OCI-LY1 (cell line): ENCODE measurements at regions not wholly inside any gene's neighbourhood (a gene's known extent, or its start where the extent isn't known, plus 50 kb on each side); places are given as distances from the start of the nearest gene placed in this dataset.
"Not testable (repeated sequence)": the region's sequence is repeated elsewhere in the genome, so short reads cannot be mapped to it uniquely, and the experiment has no call there.

Experiments used
- H2AFZ ChIP-seq: fragments of 200-600 bp; sonication (generic), shearing (Covaris generic); 2 replicates; pipeline ENCODE4 v1.6.0; 2014; ENCODE audit warnings: antibody characterized with exemption, mild to moderate bottlenecking, low read length
- H3F3A ChIP-seq: fragments of 200-600 bp; sonication (generic), shearing (Covaris generic); 2 replicates; pipeline ENCODE4 v1.6.0; 2014; ENCODE audit warnings: mild to moderate bottlenecking, antibody characterized with exemption, low read length, moderate library complexity; ENCODE audit not compliant: insufficient read depth
- H3K27ac ChIP-seq: fragments of 200-600 bp; sonication (generic); 2 replicates; pipeline ENCODE4 v1.5.1; 2014; ENCODE audit warnings: low read length, mixed run types, mild to moderate bottlenecking, low read depth; ENCODE audit not compliant: poor library complexity, severe bottlenecking
- H3K27me3 ChIP-seq: fragments of 200-600 bp; sonication (generic); 2 replicates; pipeline ENCODE4 v1.6.0; 2014; ENCODE audit warnings: antibody characterized with exemption, mild to moderate bottlenecking, low read length, moderate library complexity; ENCODE audit not compliant: insufficient read depth
- H3K36me3 ChIP-seq: fragments of 200-600 bp; sonication (generic); 2 replicates; pipeline ENCODE4 v1.6.1; 2014; ENCODE audit warnings: mild to moderate bottlenecking, antibody characterized with exemption, low read length, moderate library complexity, mixed read lengths; ENCODE audit not compliant: insufficient read depth
- H3K4me1 ChIP-seq: fragments of 200-600 bp; sonication (generic); 2 replicates; pipeline ENCODE4 v1.5.1; 2014; ENCODE audit warnings: mild to moderate bottlenecking, low read length, moderate library complexity; ENCODE audit not compliant: insufficient read depth, severe bottlenecking
- H3K4me2 ChIP-seq: fragments of 200-600 bp; sonication (generic), shearing (Covaris generic); 2 replicates; pipeline ENCODE4 v1.6.1; 2014; ENCODE audit warnings: low read length
- H3K4me3 ChIP-seq: fragments of 200-600 bp; sonication (generic); 2 replicates; pipeline ENCODE4 v1.5.1; 2014; ENCODE audit warnings: low read length, low read depth, mild to moderate bottlenecking, mixed read lengths; ENCODE audit not compliant: poor library complexity, severe bottlenecking
- H3K79me2 ChIP-seq: fragments of 200-600 bp; shearing (Covaris generic); 2 replicates; pipeline ENCODE4 v1.6.1; 2016; ENCODE audit warnings: mixed run types, low read length, mixed read lengths; ENCODE audit not compliant: insufficient read depth
- H3K9ac ChIP-seq: fragments of 200-600 bp; sonication (generic), shearing (Covaris generic); 2 replicates; pipeline ENCODE4 v1.6.1; 2014; ENCODE audit warnings: mild to moderate bottlenecking, low read length, mixed read lengths
- H3K9me2 ChIP-seq: fragments of 200-600 bp; sonication (generic), shearing (Covaris generic); 2 replicates; pipeline ENCODE4 v1.6.1; 2014; ENCODE audit warnings: low read depth, mild to moderate bottlenecking, low read length, mixed read lengths
- H3K9me3 ChIP-seq: fragments of 200-600 bp; shearing (Covaris generic); 2 replicates; pipeline ENCODE4 v1.6.1; 2014; ENCODE audit warnings: low read length, mixed read lengths
- H4K20me1 ChIP-seq: fragments of 200-600 bp; sonication (generic), shearing (Covaris generic); 2 replicates; pipeline ENCODE4 v1.6.0; 2016; ENCODE audit warnings: mild to moderate bottlenecking, low read length; ENCODE audit not compliant: insufficient read depth
- EZH2 ChIP-seq: fragments of 200-600 bp; sonication (generic), shearing (Covaris generic); IDR thresholded peaks from 2 replicates; pipeline ENCODE4 v1.8.0; 2017; ENCODE audit warnings: borderline replicate concordance, mixed run types, mild to moderate bottlenecking, antibody characterized with exemption, low read length, moderate library complexity, mixed read lengths
- TF ChIP-seq, protein P1 (sequence below): fragments of 200-600 bp; sonication (generic), shearing (Covaris generic); IDR thresholded peaks from 2 replicates; pipeline ENCODE4 v1.5.1; 2017; ENCODE audit warnings: mild to moderate bottlenecking, antibody characterized with exemption, low read length, moderate library complexity, mixed read lengths

- H3K9ac ChIP-seq = no peak overlapping the region
- no peaks in the 10 kb centered on the region for H3F3A ChIP-seq
- no peaks in the 10 kb centered on the region for H3K79me2 ChIP-seq
- peaks cover 8% of the 10 kb centered on the region for H3K9me3 ChIP-seq
- no peak overlapping the region for H3K4me3 ChIP-seq
- TF ChIP-seq EZH2 = no peak
- TF ChIP-seq, protein P1, sequence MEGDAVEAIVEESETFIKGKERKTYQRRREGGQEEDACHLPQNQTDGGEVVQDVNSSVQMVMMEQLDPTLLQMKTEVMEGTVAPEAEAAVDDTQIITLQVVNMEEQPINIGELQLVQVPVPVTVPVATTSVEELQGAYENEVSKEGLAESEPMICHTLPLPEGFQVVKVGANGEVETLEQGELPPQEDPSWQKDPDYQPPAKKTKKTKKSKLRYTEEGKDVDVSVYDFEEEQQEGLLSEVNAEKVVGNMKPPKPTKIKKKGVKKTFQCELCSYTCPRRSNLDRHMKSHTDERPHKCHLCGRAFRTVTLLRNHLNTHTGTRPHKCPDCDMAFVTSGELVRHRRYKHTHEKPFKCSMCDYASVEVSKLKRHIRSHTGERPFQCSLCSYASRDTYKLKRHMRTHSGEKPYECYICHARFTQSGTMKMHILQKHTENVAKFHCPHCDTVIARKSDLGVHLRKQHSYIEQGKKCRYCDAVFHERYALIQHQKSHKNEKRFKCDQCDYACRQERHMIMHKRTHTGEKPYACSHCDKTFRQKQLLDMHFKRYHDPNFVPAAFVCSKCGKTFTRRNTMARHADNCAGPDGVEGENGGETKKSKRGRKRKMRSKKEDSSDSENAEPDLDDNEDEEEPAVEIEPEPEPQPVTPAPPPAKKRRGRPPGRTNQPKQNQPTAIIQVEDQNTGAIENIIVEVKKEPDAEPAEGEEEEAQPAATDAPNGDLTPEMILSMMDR = no peak
- no peaks in the 10 kb centered on the region for H3K4me1 ChIP-seq
- no peaks in the 10 kb centered on the region for H3K27me3 ChIP-seq
- H4K20me1 ChIP-seq = no peaks in the 10 kb centered on the region
- H3K4me2 ChIP-seq = no peak overlapping the region
- H3K9me2 ChIP-seq = no peaks in the 10 kb centered on the region
- no peak overlapping the region for H2AFZ ChIP-seq
- no peak overlapping the region for H3K27ac ChIP-seq
- no peaks in the 10 kb centered on the region for H3K36me3 ChIP-seq
These were observed 1252.3 kb downstream of the TYW1 start for GRCh38 chr7:68248973-68249372.

- Histone ChIP-seq H2AFZ (no peak overlapping the region), H3K27ac (no peak overlapping the region), H3K79me2 (no peaks in the 10 kb centered on the region), H3K9me3 (peaks cover 8% of the 10 kb centered on the region), H3K4me2 (no peak overlapping the region), H3K27me3 (no peaks in the 10 kb centered on the region), H3K36me3 (no peaks in the 10 kb centered on the region), H3F3A (no peaks in the 10 kb centered on the region), H4K20me1 (no peaks in the 10 kb centered on the region), H3K4me3 (no peak overlapping the region), H3K9ac (no peak overlapping the region), H3K9me2 (no peaks in the 10 kb centered on the region), H3K4me1 (no peaks in the 10 kb centered on the region)
- TF ChIP-seq EZH2 = no peak
- TF ChIP-seq, protein P1 = no peak
These were observed 1253.0 kb downstream of the TYW1 start for GRCh38 chr7:68249611-68250010.

DNA sequence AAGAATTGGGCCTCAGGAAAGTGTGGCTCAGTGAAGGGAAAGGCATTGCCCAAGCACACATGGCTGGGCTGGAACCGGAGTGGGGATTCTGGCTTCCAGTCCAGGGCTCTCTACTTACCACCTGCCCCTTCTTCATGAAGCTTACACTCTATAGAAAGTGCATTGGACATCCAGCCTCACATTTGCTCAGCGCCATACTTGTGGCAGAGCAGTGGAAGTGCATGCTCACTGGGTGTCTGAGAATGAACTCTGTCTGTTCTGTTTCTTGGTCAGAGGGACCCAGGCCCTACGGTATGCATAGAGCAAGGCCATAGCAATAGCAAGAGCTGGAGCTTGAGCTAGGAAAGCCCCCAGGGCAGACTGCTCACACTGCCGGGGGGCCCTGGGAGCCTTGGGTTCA is 1253.5 kb downstream of the TYW1 start:
- Histone ChIP-seq H3K4me2 (no peak overlapping the region), H4K20me1 (no peaks in the 10 kb centered on the region), H3K9me3 (peaks cover 8% of the 10 kb centered on the region), H3K4me1 (no peaks in the 10 kb centered on the region), H3F3A (no peaks in the 10 kb centered on the region), H3K4me3 (no peak overlapping the region), H2AFZ (no peak overlapping the region), H3K27ac (no peak overlapping the region), H3K36me3 (no peaks in the 10 kb centered on the region), H3K9me2 (no peaks in the 10 kb centered on the region), H3K27me3 (no peaks in the 10 kb centered on the region), H3K9ac (no peak overlapping the region), H3K79me2 (no peaks in the 10 kb centered on the region)
- no peak for TF ChIP-seq EZH2

DNA sequence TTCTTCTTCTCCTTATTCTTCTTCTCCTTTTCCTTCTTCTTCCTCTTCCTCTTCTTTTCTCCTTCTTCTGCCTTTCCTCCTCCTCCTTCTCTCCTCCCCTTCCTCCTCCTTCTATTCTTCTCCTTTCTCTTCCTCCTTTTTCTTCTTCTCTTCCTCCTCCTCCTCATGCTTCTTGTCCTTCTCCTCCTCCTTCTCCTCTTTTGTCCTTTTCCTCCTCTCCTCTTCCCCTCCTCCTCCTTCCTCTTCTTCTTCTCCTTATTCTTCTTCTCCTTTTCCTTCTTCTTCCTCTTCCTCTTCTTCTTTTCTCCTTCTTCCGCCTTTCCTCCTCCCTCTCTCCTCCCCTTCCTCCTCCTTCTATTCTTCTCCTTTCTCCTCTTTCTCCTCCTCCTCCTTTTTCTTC is 1258.2 kb downstream of the TYW1 start:
- H3K79me2 ChIP-seq, H3K4me3 ChIP-seq, H3K9ac ChIP-seq, H3K4me2 ChIP-seq, H2AFZ ChIP-seq, H3K4me1 ChIP-seq, H3K9me2 ChIP-seq, H4K20me1 ChIP-seq, H3K36me3 ChIP-seq, H3K9me3 ChIP-seq, H3K27ac ChIP-seq, H3F3A ChIP-seq, H3K27me3 ChIP-seq: not testable (repeated sequence)
